ENCODE measurements at regions not wholly inside any gene's neighbourhood (a gene's known extent, or its start where the extent isn't known, plus 50 kb on each side); places are given as distances from the start of the nearest gene placed in this dataset.
A peak's percentile ranks its signal among the peaks of the same experiment; 100 is the strongest.
"Not testable (repeated sequence)": the region's sequence is repeated elsewhere in the genome, so short reads cannot be mapped to it uniquely, and the experiment has no call there.

GRCh38 chr6:144481527-144481926 is 196.4 kb downstream of the UTRN start:
- Histone ChIP-seq H3K4me3 (no peak overlapping the region), H3K4me1 (no peaks in the 10 kb centered on the region), H3K9me3 (no peaks in the 10 kb centered on the region), H3K27me3 (no peaks in the 10 kb centered on the region), H3K36me3 (no peaks in the 10 kb centered on the region), H3K27ac (no peak overlapping the region)
- intact Hi-C loops (cut with DNase I; ENCODE audit: low total_unique reads): loop anchor here (5.0 to 10.0 kb wide), 2 partner anchors 264 to 377 kb away; no protein-coding TSS in a partner anchor
- TF ChIP-seq POLR2A (IDR thresholded peaks at IDR 0.05) (no peak), CTCF (IDR thresholded peaks at IDR 0.05) (no peak)
- no peak for DNase-seq

- peak; percentile 74 to 84 for DNase-seq
- no peaks in the 10 kb centered on the region for H3K36me3 ChIP-seq
- TF ChIP-seq CTCF (IDR thresholded peaks at IDR 0.05): peak; percentile 58 to 76 (median 72)
- no peak for TF ChIP-seq POLR2A (IDR thresholded peaks at IDR 0.05)
- no peak overlapping the region for H3K27ac ChIP-seq
- no peaks in the 10 kb centered on the region for H3K4me1 ChIP-seq
- H3K9me3 ChIP-seq: no peaks in the 10 kb centered on the region
- H3K27me3 ChIP-seq: no peaks in the 10 kb centered on the region
- H3K4me3 ChIP-seq: no peak overlapping the region
- intact Hi-C loops (cut with DNase I; ENCODE audit: low total_unique reads): loop anchor here (5.0 to 10.0 kb wide), 2 partner anchors 265 to 377 kb away; no protein-coding TSS in a partner anchor
Observed at GRCh38 chr6:144482142-144482541, 197.0 kb downstream of the UTRN start.

GRCh38 chr6:144485531-144485930 is 200.4 kb downstream of the UTRN start:
- Histone ChIP-seq H3K27me3 (no peaks in the 10 kb centered on the region), H3K4me3 (no peak overlapping the region), H3K36me3 (no peaks in the 10 kb centered on the region), H3K4me1 (no peaks in the 10 kb centered on the region), H3K9me3 (no peaks in the 10 kb centered on the region), H3K27ac (no peak overlapping the region)
- TF ChIP-seq POLR2A (IDR thresholded peaks at IDR 0.05) (no peak), CTCF (IDR thresholded peaks at IDR 0.05) (no peak)
- no peak for DNase-seq
- intact Hi-C loops (cut with DNase I; ENCODE audit: low total_unique reads): loop anchor here (10.0 kb wide), 1 partner anchor 381 kb away; no protein-coding TSS in a partner anchor

GRCh38 chr6:144488590-144488989 is 203.5 kb downstream of the UTRN start:
- Histone ChIP-seq H3K27ac (no peak overlapping the region), H3K4me1 (no peaks in the 10 kb centered on the region), H3K4me3 (no peak overlapping the region), H3K27me3 (no peaks in the 10 kb centered on the region), H3K9me3 (no peaks in the 10 kb centered on the region), H3K36me3 (no peaks in the 10 kb centered on the region)
- DNase-seq: no peak
- intact Hi-C loops (cut with DNase I; ENCODE audit: low total_unique reads): loop anchor here (10.0 kb wide), 1 partner anchor 384 kb away; no protein-coding TSS in a partner anchor
- no peak for TF ChIP-seq CTCF (IDR thresholded peaks at IDR 0.05)
- no peak for TF ChIP-seq POLR2A (IDR thresholded peaks at IDR 0.05)

GRCh38 chr6:144493035-144493910 is 208.1 kb downstream of the UTRN start:
- H3K27ac ChIP-seq: no peak overlapping the region
- no peaks in the 10 kb centered on the region for H3K4me1 ChIP-seq
- no peaks in the 10 kb centered on the region for H3K27me3 ChIP-seq
- no peaks in the 10 kb centered on the region for H3K9me3 ChIP-seq
- H3K4me3 ChIP-seq: no peak overlapping the region
- no peaks in the 10 kb centered on the region for H3K36me3 ChIP-seq
- DNase-seq: no peak
- TF ChIP-seq CTCF (IDR thresholded peaks at IDR 0.05) (no peak), POLR2A (IDR thresholded peaks at IDR 0.05) (no peak)
- intact Hi-C loops (cut with DNase I; ENCODE audit: low total_unique reads): no loop called here

GRCh38 chr6:144495076-144495475 is 209.9 kb downstream of the UTRN start:
- H3K4me1 ChIP-seq; H3K36me3 ChIP-seq; intact Hi-C loops (cut with DNase I; ENCODE audit: low total_unique reads); H3K9me3 ChIP-seq; H3K4me3 ChIP-seq; H3K27ac ChIP-seq; DNase-seq; H3K27me3 ChIP-seq: not testable (repeated sequence)
